HG03432 (cell line): ENCODE measurements at regions not wholly inside any gene's neighbourhood (a gene's known extent, or its start where the extent isn't known, plus 50 kb on each side); places are given as distances from the start of the nearest gene placed in this dataset.
A peak's percentile ranks its signal among the peaks of the same experiment; 100 is the strongest.
"Not testable (repeated sequence)": the region's sequence is repeated elsewhere in the genome, so short reads cannot be mapped to it uniquely, and the experiment has no call there.

Experiments used
- ATAC-seq: cut with Tn5 transposase; IDR thresholded peaks from one replicate; pipeline ENCODE4 v1.9.1; 2021; ENCODE audit warnings: mild to moderate bottlenecking, moderate library complexity; ENCODE audit not compliant: unreplicated experiment

GRCh38 chr9:104269996-104270963, 176.2 kb downstream of the SMC2 start:
- ATAC-seq = no peak

DNA sequence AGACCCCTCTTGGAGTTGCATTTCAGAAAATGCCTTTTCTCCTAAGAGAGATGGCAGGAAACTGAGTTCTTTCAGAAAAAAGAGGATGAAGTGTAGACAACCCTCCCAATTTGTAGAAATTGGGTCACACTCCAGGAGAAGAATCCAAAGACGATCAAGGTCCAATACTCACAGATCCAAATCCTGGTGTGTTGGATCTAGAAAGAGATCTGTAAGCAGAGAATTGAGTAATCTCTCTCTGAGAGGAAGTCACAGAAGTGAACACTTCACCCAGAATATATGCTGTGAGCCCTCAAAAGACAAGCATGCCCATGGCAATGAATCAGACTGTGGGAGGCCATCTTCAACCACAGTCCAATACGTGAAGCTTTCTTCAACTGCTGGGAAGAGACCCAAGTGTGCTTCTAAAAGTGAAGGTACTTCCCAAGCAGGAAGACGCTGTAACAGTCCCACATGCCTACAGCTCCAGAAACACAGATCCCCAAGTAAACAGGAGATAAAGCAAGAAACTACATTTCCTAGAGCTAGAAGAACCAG, 182.7 kb downstream of the SMC2 start:
- ATAC-seq = no peak

- ATAC-seq = no peak
Observed at GRCh38 chr9:104278929-104279496, 184.9 kb downstream of the SMC2 start.

GRCh38 chr9:104279535-104280177, 185.5 kb downstream of the SMC2 start:
- peak; percentile 56 for ATAC-seq

DNA sequence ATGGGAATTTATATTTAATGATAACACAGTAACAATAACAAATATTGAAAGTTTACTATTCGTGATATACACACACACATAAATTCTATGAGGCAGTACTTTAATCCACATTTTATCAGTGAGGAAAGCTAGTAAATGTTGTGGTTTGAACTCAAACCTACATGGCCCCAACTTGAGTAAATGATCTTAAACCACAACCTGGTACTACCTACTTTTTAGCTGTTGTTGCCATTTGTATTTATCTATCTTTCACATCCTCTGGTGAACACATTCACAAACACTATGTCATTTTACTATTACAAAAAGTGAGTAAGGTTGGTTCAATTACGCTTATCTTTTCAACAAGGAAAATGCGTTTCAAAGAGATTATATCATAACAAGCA, 186.1 kb downstream of the SMC2 start:
- no peak for ATAC-seq

- no peak for ATAC-seq
Observed at GRCh38 chr9:104280711-104281110, 186.6 kb downstream of the SMC2 start.

DNA sequence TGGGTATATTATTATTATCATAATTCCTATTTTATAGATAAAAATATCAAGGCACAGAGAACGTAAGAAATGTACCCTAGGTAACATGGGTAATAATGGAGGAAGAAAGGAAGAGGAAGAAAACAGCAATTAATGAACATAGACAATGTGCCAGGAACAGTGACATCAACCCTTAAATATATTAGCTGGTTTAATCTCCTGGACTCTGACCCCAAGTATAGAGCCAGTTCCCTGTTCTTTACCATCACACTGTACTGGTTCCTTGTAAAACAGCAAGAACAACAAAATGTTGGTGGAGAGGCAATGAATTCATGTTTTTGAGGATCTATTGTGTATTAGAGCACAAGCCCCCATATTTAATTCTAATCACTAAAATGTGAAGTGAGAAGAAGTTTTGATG, 192.1 kb downstream of the SMC2 start:
- no peak for ATAC-seq

DNA sequence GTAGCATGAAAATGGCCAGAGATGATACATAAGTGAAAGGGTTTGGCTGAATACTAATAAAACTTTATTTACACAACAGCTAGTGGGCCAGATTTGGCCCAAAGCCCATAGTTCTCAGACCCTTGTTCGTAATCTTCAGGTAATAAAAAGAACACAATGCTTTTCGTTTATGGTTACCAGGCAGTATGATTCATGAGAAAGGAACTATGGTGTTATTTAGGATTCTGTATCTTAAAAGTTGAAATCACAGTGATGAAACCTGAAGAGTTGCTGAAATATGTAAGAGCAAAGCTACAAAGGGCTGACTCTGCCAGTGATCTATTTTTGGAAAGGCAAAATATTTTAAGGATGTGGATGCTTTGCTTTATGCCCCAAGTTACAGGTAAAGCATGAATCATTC, 192.7 kb downstream of the SMC2 start:
- ATAC-seq = no peak

GRCh38 chr9:104287253-104287878, 193.3 kb downstream of the SMC2 start:
- no peak for ATAC-seq

DNA sequence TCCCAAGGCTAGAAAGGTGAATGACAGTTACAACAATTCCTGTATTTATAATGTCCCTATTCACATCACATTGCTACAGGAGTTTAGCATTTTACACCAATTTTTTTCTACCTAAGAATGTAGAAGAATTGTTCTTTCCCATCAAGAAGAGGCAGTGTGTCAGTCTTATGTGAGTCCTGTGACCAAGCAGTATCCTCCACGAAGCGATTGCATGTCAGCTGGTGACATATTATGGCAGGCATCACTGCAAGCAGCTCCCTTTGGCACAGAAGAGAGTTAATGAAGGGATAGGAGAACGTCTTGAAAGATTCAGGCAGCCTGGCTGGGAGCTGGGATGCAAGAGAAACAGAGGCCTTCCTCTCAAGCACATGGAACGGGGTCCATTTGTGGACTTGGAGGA, 199.8 kb downstream of the SMC2 start:
- ATAC-seq = no peak

DNA sequence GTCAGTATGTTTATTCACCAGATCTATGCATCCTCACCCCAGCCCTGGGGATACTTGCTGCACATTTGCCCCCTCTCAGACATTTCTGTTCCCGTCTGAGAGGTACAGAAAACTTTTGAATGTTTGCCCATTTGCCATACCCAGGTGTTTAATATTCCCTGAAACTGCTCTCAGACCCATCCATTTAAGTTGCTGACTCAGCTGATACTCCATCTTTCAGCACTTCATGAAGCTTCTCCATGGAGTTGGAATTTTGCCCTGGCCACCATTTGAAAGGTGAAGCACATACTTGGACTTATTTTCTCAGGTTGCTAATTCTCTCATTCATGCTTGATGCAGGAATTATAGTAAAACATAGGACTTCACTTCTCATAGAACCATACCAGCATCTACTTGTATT, 203.9 kb upstream of the OR13F1 start:
- no peak for ATAC-seq

DNA sequence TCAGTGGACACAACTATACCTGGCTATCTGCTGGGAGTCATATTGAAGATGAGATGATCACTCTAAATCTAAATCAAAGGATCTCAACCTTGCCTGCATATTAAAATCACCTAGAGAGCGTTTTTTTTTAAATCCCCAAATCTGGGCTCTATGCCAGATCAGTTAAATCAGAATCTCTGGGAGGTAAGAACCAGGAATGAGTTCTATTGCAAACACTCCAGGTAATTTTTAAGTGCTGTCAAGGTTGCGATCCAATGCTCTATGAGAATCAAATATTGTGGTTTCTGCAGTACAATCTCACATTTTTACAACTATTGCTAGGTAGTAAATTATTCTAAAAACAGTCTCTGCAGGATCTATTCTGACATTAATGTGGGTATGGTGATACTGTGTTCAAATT, 202.3 kb upstream of the OR13F1 start:
- ATAC-seq = no peak

- no peak for ATAC-seq
Observed at GRCh38 chr9:104302775-104303174, 201.3 kb upstream of the OR13F1 start.

- ATAC-seq = no peak
Observed at GRCh38 chr9:104304925-104305324, 199.1 kb upstream of the OR13F1 start.

DNA sequence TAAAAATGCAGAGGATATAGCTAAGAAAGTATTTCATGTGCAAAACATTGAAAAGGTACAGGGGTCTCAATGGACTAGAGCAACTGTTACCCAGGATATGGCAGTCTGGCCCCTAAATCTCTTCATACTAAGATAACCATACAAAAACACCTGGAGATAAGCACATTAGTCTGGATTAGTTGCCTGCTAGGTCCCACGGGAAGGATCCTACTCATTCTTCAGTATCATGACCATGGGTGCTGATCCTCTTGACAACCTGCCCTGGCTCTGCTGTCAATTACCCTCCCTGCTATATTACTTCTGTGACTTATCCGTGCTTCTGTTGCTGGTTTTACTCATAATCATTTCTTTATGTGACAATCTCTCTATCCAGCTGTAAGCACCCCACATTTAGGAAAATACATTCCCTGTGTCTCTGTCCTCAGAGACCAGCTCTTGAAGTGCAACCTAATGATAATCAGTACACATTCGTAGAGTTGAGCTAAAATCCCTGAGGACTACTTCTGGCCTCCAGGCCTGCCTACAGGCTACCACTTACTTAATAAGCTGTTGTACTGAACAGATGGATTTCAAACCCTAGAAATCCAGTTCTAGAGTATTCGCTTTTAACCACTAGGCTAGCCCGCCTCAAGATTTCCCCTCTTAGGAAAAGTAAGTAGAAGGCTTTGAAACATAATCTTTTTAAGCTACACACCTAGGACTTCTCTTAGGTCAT, 190.5 kb upstream of the OR13F1 start:
- ATAC-seq = no peak

DNA sequence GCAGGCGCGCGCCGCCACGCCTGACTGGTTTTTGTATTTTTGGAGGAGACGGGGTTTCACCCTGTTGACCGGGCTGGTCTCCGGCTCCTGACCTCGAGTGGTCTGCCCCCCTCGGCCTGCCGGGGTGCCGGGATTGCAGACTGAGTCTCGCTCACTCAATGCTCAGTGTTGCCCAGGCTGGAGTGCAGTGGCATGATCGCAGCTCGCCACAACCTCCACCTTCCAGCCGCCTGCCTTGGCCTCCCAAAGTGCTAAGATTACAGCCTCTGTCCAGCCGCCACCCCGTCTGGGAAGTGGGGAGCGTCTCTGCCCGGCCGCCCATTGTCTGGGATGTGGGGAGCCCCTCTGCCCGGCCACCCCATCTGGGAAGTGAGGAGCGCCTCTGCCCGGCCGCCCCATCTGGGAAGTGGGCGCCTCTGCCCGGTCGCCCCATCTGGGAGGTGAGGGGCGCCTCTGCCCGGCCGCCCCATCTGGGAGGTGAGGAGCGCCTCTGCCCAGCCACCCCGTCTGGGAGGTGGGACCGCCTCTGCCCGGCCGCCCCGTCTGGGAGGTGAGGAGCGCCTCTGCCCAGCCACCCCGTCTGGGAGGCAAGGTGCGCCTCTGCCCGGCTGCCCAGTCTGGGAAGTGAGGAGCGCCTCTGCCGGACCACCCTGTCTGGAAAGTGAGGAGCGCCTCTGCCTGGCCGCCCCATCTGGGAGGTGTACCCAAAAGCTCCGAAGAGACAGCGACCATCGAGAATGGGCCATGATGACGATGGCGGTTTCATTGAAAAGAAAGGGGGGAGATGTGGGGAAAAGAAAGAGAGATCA, 187.7 kb upstream of the OR13F1 start:
- ATAC-seq = not testable (repeated sequence)

GRCh38 chr9:104319198-104319597, 184.9 kb upstream of the OR13F1 start:
- ATAC-seq = no peak

GRCh38 chr9:104319685-104320084, 184.4 kb upstream of the OR13F1 start:
- no peak for ATAC-seq

GRCh38 chr9:104322596-104322995, 181.5 kb upstream of the OR13F1 start:
- ATAC-seq = no peak
